ENCODE measurements at regions not wholly inside any gene's neighbourhood (a gene's known extent, or its start where the extent isn't known, plus 50 kb on each side); places are given as distances from the start of the nearest gene placed in this dataset.

DNA sequence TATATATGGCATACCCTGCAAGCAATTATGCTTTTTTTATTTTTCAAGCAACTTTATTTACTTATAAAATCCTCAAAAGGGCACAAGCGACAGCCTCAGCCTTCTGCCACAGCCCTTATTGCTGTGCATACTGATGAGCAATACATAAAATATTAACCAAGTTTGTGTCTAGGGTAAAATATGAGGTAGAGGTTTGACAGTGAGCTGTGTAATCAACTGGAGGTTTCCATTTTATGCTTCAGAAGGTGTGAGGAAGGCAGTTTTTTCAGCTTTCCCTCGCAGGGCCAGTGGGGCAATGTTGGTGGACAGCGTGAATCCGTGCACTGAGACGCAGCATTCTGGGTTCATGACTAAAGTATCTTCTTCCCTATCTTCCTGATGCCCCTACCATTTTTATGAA is 310.4 kb downstream of the IRS2 start:
- TF ChIP-seq, protein P1, sequence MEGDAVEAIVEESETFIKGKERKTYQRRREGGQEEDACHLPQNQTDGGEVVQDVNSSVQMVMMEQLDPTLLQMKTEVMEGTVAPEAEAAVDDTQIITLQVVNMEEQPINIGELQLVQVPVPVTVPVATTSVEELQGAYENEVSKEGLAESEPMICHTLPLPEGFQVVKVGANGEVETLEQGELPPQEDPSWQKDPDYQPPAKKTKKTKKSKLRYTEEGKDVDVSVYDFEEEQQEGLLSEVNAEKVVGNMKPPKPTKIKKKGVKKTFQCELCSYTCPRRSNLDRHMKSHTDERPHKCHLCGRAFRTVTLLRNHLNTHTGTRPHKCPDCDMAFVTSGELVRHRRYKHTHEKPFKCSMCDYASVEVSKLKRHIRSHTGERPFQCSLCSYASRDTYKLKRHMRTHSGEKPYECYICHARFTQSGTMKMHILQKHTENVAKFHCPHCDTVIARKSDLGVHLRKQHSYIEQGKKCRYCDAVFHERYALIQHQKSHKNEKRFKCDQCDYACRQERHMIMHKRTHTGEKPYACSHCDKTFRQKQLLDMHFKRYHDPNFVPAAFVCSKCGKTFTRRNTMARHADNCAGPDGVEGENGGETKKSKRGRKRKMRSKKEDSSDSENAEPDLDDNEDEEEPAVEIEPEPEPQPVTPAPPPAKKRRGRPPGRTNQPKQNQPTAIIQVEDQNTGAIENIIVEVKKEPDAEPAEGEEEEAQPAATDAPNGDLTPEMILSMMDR (IDR thresholded peaks at IDR 0.05), result no peak
- Histone ChIP-seq H3K4me1 (no peaks in the 10 kb centered on the region), H3K27ac (no peak overlapping the region), H3K4me3 (no peak overlapping the region), H3K9ac (ENCODE audit: low read depth in 2 of 2, low read length in 2 of 2) (no peak overlapping the region), H3K36me3 (no peaks in the 10 kb centered on the region), H3K9me3 (no peaks in the 10 kb centered on the region), H3K27me3 (no peaks in the 10 kb centered on the region)
- DNase-seq, result no peak
- intact Hi-C loops (cut with DNase I), result no loop called here

DNA sequence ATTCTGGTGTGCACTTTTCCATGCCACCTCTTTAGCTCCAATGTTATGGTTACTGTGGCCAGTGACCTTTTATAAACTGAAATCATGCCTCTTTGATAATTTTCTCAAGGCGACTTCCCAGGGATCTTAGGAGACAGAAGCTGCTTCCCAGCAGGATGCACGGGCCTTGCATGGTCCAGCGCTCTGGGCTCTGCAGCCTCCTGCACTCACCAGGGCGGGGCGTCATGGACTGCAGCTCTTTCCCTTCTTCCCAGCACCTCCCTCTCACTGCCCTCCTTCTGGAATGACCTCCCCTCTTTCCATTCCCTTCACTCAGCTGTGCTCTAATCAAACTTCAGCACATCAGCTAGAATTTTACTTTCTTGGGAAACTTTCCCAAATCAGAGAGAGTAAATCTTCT is 318.3 kb downstream of the IRS2 start:
- intact Hi-C loops (cut with DNase I), result no loop called here
- H3K4me1 ChIP-seq, result no peaks in the 10 kb centered on the region
- H3K27me3 ChIP-seq, result no peaks in the 10 kb centered on the region
- H3K9me3 ChIP-seq, result no peaks in the 10 kb centered on the region
- no peak overlapping the region for H3K9ac ChIP-seq (ENCODE audit: low read depth in 2 of 2, low read length in 2 of 2)
- H3K4me3 ChIP-seq, result no peak overlapping the region
- no peak for DNase-seq
- no peaks in the 10 kb centered on the region for H3K36me3 ChIP-seq
- TF ChIP-seq, protein P1 (IDR thresholded peaks at IDR 0.05), result no peak
- no peak overlapping the region for H3K27ac ChIP-seq

DNA sequence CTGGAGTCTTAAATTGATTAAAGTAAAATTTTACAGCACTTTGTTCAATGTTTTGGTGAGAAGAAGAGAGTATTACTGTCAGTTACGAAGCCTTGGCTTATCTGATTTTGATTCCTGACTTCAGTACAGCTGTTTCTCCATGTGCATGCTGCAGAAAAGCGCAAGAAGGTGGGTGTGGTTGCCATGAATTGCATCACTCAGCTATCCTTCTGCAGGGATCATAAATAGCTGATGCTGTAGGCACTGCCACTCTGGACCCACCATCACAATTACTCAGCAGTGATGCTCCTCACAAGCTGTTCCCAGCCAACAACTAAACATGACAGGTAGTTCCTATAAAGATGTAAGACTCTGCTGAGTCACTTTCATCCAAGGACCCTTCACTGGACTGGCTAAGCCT is 321.2 kb downstream of the IRS2 start:
- Histone ChIP-seq H3K27me3 (no peaks in the 10 kb centered on the region), H3K9ac (ENCODE audit: low read depth in 2 of 2, low read length in 2 of 2) (no peak overlapping the region), H3K9me3 (no peaks in the 10 kb centered on the region), H3K36me3 (no peaks in the 10 kb centered on the region), H3K4me3 (no peak overlapping the region), H3K27ac (no peak overlapping the region), H3K4me1 (no peaks in the 10 kb centered on the region)
- no peak for DNase-seq
- TF ChIP-seq, protein P1 (IDR thresholded peaks at IDR 0.05), result no peak
- intact Hi-C loops (cut with DNase I), result no loop called here

DNA sequence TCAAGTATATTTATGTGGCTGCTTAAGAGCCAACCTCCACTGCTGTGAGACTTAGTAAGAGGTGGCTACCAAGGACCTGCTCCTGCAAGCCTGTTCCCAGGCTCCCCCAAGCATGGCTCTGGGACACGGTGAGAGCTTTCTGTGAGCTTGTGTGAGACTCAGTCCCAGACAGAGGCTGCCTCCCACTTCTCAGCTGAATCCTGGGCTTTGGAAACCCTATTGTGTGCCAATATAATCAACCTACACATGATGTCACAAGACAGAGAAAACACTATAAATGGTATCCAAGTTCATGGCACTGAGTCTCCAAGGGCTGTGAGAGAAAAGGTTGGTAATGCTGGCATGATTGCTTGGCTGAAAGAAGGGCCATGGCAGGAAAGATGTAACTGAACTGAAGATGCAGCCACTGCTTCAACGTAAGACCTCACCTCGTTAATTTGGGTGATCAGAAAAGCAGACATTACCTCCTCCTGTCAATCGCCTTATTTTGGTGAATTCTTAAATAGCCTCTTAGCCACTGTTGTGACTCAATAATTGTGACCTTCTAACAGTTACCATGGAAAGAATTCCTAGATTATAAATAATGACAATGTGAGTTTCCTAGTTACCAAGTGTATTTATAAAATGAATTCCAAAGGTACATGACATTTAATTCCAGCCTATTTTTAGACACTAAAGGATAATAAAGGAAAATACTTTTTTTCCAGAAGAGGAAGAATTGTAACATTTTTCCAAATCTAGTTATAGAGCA is 332.0 kb downstream of the IRS2 start:
- Histone ChIP-seq H3K4me3 (no peak overlapping the region), H3K27ac (no peak overlapping the region), H3K36me3 (no peaks in the 10 kb centered on the region), H3K4me1 (no peaks in the 10 kb centered on the region), H3K9ac (ENCODE audit: low read depth in 2 of 2, low read length in 2 of 2) (no peak overlapping the region), H3K27me3 (no peaks in the 10 kb centered on the region), H3K9me3 (no peaks in the 10 kb centered on the region)
- no peak for DNase-seq
- TF ChIP-seq, protein P1 (IDR thresholded peaks at IDR 0.05), result no peak
- intact Hi-C loops (cut with DNase I), result no loop called here

DNA sequence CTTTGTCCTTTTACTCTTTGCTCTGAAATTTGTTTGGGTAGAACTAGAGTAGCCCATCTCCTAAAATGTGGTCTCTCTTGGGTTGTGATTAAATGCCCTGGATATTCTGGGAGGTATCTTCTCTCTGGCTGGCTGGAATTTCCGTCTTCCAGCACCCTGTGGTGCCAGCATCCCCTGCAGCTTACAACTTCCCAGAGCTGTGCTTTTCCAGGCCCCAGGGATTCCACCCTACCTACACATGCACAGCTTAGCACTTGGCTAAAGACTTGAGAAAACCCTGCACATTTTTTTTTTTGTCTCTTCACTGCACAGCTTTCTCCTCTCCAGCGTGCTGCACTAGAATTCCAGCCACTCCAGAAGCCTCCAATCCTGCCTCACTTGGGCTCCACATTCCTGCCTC is 334.7 kb downstream of the IRS2 start:
- no peak for DNase-seq
- Histone ChIP-seq H3K4me1 (no peaks in the 10 kb centered on the region), H3K4me3 (no peak overlapping the region), H3K9me3 (no peaks in the 10 kb centered on the region), H3K9ac (ENCODE audit: low read depth in 2 of 2, low read length in 2 of 2) (no peak overlapping the region), H3K27ac (no peak overlapping the region), H3K27me3 (no peaks in the 10 kb centered on the region), H3K36me3 (no peaks in the 10 kb centered on the region)
- TF ChIP-seq, protein P1 (IDR thresholded peaks at IDR 0.05), result no peak
- intact Hi-C loops (cut with DNase I), result no loop called here
